ENCODE measurements at regions not wholly inside any gene's neighbourhood (a gene's known extent, or its start where the extent isn't known, plus 50 kb on each side); places are given as distances from the start of the nearest gene placed in this dataset.

GRCh38 chr6:54588176-54588575 lies 258.4 kb upstream of the FAM83B start:
- ATAC-seq (ENCODE audit: insufficient read depth, low read depth) (no peak), DNase-seq (no peak)
- Histone ChIP-seq H3K4me3 (ENCODE audit: low read depth in 1 of 2, low read length in 2 of 2) (no peak overlapping the region), H3K9ac (ENCODE audit: low read depth, low read length) (no peak overlapping the region), H3K4me1 (ENCODE audit: insufficient read depth, low read length) (no peaks in the 10 kb centered on the region), H4K20me1 (ENCODE audit: insufficient read depth, low read length) (no peaks in the 10 kb centered on the region), H3K4me2 (ENCODE audit: insufficient read depth, low read length) (no peak overlapping the region), H3K36me3 (ENCODE audit: insufficient read depth, low read length) (no peaks in the 10 kb centered on the region), H3K27me3 (ENCODE audit: insufficient read depth, low read length, poor library complexity) (no peaks in the 10 kb centered on the region), H3K9me3 (ENCODE audit: insufficient read depth, low read length, severe bottlenecking) (no peaks in the 10 kb centered on the region), H2AFZ (ENCODE audit: low read depth, low read length) (no peak overlapping the region), H3K79me2 (ENCODE audit: insufficient read depth, low read length) (no peaks in the 10 kb centered on the region), H3K27ac (ENCODE audit: low read length) (no peak overlapping the region)
- TF ChIP-seq CTCF (IDR thresholded peaks at IDR 0.05; ENCODE audit: borderline replicate concordance, extremely low read depth, low read length, poor library complexity, severe bottlenecking) (no peak), EZH2 (IDR thresholded peaks at IDR 0.05; ENCODE audit: borderline replicate concordance, low read depth, low read length, severe bottlenecking) (no peak)

DNA sequence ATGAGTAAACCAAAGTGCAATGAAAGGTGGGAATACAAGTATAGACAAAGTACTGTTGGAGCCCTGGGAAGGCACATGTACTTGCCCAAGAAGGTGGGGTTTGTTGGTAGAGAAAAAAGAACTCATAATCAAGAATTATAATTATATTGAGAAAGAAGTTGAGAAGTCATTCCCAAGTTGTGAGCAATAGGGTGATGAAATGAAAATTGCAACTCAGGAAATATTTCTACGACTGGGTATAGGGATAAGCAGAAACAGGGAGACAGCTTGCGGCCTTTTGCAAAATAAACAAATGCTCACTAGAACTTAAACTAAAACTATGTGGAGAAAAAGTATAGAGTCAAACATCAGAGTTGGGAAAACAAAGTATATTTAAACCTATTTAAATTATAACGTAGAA lies 250.7 kb upstream of the FAM83B start:
- Histone ChIP-seq H3K4me3 (ENCODE audit: low read depth in 1 of 2, low read length in 2 of 2) (no peak overlapping the region), H3K79me2 (ENCODE audit: insufficient read depth, low read length) (no peaks in the 10 kb centered on the region), H3K9me3 (ENCODE audit: insufficient read depth, low read length, severe bottlenecking) (no peaks in the 10 kb centered on the region), H4K20me1 (ENCODE audit: insufficient read depth, low read length) (no peaks in the 10 kb centered on the region), H3K36me3 (ENCODE audit: insufficient read depth, low read length) (no peaks in the 10 kb centered on the region), H3K27me3 (ENCODE audit: insufficient read depth, low read length, poor library complexity) (no peaks in the 10 kb centered on the region), H3K4me2 (ENCODE audit: insufficient read depth, low read length) (no peak overlapping the region), H3K4me1 (ENCODE audit: insufficient read depth, low read length) (no peaks in the 10 kb centered on the region), H3K27ac (ENCODE audit: low read length) (no peak overlapping the region), H2AFZ (ENCODE audit: low read depth, low read length) (no peak overlapping the region), H3K9ac (ENCODE audit: low read depth, low read length) (no peak overlapping the region)
- DNase-seq (no peak), ATAC-seq (ENCODE audit: insufficient read depth, low read depth) (no peak)
- TF ChIP-seq CTCF (IDR thresholded peaks at IDR 0.05; ENCODE audit: borderline replicate concordance, extremely low read depth, low read length, poor library complexity, severe bottlenecking), result no peak
- no peak for TF ChIP-seq EZH2 (IDR thresholded peaks at IDR 0.05; ENCODE audit: borderline replicate concordance, low read depth, low read length, severe bottlenecking)

- H3K36me3 ChIP-seq (ENCODE audit: insufficient read depth, low read length), result no peaks in the 10 kb centered on the region
- DNase-seq, result no peak
- no peak overlapping the region for H2AFZ ChIP-seq (ENCODE audit: low read depth, low read length)
- no peaks in the 10 kb centered on the region for H3K27me3 ChIP-seq (ENCODE audit: insufficient read depth, low read length, poor library complexity)
- H3K79me2 ChIP-seq (ENCODE audit: insufficient read depth, low read length), result no peaks in the 10 kb centered on the region
- no peaks in the 10 kb centered on the region for H3K4me1 ChIP-seq (ENCODE audit: insufficient read depth, low read length)
- ATAC-seq (ENCODE audit: insufficient read depth, low read depth), result no peak
- H3K9ac ChIP-seq (ENCODE audit: low read depth, low read length), result no peak overlapping the region
- H3K27ac ChIP-seq (ENCODE audit: low read length), result no peak overlapping the region
- no peak overlapping the region for H3K4me3 ChIP-seq (ENCODE audit: low read depth in 1 of 2, low read length in 2 of 2)
- H4K20me1 ChIP-seq (ENCODE audit: insufficient read depth, low read length), result no peaks in the 10 kb centered on the region
- TF ChIP-seq EZH2 (IDR thresholded peaks at IDR 0.05; ENCODE audit: borderline replicate concordance, low read depth, low read length, severe bottlenecking) (no peak), CTCF (IDR thresholded peaks at IDR 0.05; ENCODE audit: borderline replicate concordance, extremely low read depth, low read length, poor library complexity, severe bottlenecking) (no peak)
- no peaks in the 10 kb centered on the region for H3K9me3 ChIP-seq (ENCODE audit: insufficient read depth, low read length, severe bottlenecking)
- no peak overlapping the region for H3K4me2 ChIP-seq (ENCODE audit: insufficient read depth, low read length)
Observed at GRCh38 chr6:54598787-54599313, 247.7 kb upstream of the FAM83B start.
